ENCODE measurements at regions not wholly inside any gene's neighbourhood (a gene's known extent, or its start where the extent isn't known, plus 50 kb on each side); places are given as distances from the start of the nearest gene placed in this dataset.

DNA sequence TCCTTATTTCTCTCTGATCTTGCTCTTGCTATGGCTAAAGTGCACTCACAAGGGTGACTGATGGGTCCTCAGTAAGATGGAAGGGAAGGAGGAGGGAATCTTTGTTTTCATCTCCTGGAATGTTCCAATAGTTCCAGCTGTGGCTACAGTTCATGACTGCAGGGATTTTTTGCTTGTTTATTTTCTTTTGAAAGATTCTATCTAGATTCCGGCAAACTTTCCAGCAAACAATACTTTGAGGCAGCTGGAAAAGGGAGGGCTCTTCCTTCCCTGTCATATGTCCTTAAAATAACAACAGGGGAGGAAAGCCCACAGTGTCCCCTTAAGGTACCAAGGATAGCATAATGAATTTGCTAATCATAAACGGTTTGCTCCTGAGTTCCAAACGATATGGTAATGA is 111.3 kb upstream of the SLC14A2 start:
- no peak for DNase-seq

- no peak for DNase-seq
Measured at GRCh38 chr18:45505497-45506206, 109.6 kb upstream of the SLC14A2 start.

DNA sequence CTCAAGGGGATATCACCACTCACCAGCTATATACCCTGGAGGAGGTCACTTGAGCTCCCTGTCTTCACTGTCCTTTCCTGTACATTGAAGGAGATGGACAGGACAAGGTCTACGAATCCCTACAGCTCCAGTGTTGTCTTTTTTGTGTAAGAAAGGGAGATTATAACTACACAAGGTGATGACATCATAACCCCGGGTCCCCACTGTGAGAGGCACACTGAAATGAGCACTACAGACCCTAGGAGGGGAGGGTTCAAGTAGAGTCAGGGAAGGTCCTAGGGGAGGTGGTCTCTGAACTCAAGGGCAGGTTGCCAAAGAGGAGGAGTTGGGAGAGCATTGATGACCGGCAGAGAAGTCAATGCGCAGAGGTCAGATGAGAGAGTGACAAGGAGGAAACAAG is 108.3 kb upstream of the SLC14A2 start:
- no peak for DNase-seq

GRCh38 chr18:45509535-45509934 is 105.7 kb upstream of the SLC14A2 start:
- no peak for DNase-seq

DNA sequence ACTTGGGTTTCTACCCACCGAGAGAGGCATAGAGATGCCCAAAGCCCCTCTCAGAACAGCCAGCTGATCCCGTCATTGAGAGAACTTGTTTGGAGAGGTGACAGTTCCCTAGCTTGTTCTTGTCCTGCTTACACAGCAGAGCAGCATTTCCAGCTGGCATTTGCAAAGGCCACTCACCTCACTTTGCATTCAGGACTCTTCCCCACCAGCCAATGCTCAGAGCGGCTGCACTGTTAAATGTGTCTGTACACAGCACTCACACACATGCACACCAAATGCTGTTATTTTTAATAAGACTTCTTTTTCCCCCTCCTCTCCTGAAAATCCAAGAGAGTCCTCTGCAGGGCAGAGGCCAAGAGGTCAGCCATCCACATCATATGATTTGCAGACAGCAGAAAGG is 104.6 kb upstream of the SLC14A2 start:
- DNase-seq, result no peak

- DNase-seq, result no peak
Measured at GRCh38 chr18:45512363-45512953, 102.8 kb upstream of the SLC14A2 start.

- no peak for DNase-seq
Measured at GRCh38 chr18:45517181-45517741, 98.0 kb upstream of the SLC14A2 start.

- DNase-seq, result no peak
Measured at GRCh38 chr18:45518311-45519155, 96.7 kb upstream of the SLC14A2 start.

DNA sequence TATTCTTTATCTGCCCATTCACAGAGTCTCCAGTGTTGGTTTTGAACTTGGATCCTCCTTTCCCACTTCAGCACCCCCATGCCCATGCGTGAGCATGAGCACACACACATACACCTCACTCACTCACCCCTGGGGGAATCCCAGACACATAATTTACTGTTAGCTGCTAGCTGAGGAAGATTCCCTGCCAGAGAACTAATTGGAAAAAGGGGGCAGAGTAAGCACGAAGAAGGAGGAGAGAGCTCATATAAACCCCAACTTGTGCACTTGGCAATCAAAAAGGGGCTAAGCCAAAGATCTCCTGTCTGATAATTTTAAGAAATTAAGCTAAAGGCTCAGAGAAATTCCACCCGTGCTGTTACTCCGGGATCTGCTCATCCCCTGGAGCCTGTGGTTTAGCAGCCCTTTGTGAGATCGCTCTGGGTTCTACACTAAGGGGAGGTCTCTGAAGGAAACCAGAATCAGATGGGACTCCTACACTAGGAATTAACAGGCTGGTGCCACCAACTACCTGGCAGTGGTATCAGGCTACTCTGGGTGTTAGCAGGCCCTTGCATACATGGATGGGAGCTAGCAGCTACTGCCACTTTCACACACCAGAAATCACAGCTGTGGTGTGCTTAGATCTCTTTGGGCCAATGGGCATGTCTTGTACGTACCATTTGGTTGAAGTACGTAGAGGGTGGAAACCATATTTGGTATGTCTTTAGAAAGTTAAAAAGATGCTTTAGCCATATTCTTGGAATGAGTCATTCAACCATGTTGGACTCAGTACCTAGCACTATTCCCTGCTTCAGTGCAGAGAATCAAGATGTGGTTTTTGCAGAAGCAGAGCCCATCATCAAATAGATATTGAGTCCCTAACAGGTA is 95.6 kb upstream of the SLC14A2 start:
- no peak for DNase-seq

DNA sequence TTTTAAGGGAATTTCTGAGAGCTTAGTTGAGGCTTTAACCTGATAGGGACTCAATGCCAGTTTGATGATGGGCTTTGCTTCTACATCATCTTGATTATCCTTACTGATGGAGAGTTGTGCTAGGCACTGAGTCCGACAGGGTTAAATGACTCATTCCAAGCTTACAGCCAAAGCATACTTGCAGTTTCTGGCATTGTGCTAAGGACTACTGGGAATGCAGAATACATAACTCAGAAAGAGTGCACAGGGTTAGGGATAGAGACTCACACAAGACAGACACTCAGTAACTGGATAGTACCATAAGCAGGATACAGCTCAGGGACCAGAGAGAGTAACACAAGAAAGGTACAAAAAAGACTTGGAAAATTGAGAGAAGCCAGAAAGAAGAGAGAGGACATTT is 94.1 kb upstream of the SLC14A2 start:
- no peak for DNase-seq

GRCh38 chr18:45521777-45522176 is 93.5 kb upstream of the SLC14A2 start:
- no peak for DNase-seq

DNA sequence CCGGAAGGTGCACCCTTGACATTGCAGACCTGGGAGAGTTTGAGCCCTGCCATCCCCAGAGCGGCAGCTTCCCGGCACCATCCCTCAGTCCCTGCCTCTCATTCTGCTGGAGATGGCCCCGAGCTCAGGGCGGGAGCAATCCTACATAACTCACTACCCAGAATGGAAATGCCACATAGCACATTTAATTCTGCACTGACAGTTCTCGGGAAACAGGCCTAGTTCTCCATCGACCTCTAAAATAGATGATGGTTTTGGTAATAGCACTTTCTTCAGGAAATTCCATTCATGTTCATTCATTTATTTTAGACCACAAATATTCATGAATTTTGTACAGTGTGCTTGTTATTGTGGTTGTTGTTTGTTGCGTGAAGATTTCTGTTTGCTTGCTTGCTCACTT is 92.9 kb upstream of the SLC14A2 start:
- no peak for DNase-seq

DNA sequence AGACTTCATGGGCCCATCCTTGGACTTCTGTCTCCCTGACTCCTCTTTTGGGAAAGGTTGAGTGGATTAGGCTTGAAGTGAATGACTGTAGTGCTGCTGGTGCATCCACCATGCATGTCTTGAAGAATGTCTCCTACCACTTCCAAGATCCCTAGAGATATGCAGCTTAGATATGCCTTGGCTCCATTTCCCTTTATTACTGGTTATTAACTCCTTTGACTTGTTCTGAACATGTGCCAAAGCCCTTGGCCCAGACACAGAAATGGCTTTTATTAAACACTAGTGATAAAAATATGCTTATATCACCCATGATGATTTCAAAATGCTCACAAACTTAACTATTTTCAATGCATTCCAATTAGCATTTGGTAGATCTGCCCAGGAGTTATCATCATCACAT is 90.0 kb upstream of the SLC14A2 start:
- no peak for DNase-seq

GRCh38 chr18:45526114-45526841 is 89.0 kb upstream of the SLC14A2 start:
- DNase-seq, result no peak

- no peak for DNase-seq
Measured at GRCh38 chr18:45527891-45528290, 87.4 kb upstream of the SLC14A2 start.

DNA sequence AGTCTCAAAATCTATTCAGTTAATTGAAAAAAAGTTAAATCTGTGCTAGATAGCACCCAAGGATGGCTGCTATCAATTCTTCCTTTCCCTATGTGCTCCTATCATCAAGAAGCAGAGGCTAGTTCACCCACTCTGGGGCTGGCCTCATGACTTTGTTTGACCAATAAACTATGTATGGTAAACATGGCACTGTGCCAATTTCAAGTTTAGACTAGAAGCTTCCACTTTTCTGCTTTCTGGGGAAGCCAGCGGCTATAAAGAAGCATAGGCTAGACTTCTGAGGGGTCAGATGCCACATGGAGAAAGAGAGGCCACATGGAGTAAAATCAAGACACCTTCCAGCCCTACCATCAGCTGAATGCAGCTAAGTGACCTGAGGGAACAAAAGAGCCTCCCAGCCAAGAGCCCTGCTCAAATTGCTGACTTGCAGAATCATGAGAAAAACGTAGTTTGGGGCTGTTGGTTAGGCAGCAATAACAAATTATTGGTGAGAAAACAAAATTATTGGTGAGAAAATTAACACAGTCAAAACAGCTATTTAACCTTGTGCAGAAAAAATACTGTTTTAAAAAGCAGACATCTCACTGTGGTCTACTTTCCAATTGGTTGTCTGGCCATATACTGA is 86.5 kb upstream of the SLC14A2 start:
- no peak for DNase-seq

- no peak for DNase-seq
Measured at GRCh38 chr18:45538444-45538843, 76.8 kb upstream of the SLC14A2 start.

GRCh38 chr18:45539491-45539891 is 75.8 kb upstream of the SLC14A2 start:
- no peak for DNase-seq

DNA sequence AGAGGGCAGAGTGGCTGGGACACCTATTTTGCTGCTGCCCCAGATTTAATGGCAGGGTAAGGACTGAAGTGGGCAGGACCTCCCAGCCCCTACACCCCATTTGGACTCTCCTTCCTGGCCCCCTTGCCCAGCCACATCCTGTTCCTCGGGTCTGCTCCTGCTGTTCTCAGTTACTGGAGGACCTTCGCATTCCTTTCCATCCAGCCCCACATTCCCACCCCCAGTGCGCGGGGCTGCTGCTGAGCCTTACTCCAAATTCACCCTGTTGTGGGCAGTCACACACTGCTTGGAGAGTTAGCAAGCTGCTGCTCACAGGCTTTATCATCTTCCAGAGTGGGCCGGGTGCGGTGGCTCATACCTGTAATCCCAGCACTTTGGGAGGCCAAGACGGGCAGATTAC is 75.2 kb upstream of the SLC14A2 start:
- DNase-seq, result no peak

- DNase-seq, result no peak
Measured at GRCh38 chr18:45541421-45541820, 73.9 kb upstream of the SLC14A2 start.

DNA sequence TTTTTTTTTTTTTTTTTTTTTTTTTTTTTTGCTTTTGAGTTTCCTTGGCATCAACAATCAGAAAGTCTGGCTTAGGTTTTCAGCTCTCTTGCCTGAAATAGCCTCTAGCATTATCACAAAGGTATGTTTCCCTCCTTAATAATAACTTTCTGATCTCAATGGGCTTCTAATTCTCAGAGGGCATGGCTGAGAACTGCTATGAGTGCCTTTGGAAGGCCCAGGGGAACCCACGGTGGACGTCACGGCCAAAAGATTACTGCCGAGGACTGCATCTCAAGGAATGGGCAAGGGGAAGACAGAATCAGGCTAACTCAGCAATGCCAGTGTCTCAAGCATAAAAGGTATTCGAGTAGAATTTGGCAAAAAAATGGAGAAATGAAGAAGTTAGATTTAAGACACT is 73.2 kb upstream of the SLC14A2 start:
- DNase-seq, result no peak

DNA sequence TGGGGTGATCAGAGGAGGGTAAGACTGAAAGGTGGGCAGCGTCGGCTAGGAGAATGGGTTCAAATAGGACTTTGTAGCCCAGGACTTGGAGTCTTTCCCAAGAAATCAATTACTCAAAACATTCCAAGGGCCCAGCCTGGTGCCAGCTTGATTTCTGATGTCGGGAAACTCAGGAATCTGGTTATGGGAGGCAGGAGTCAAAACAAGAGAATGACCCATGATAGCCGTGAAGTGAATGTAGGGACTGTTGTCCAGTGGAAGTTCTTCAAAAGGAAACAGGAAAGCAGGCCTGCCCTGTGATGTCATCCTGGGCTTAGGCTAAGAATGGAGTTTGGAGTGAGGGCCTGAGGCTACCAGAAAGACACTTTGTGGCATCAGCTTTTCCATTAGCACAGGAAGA is 67.4 kb upstream of the SLC14A2 start:
- no peak for DNase-seq

Data from NCI-H187 (cell line).